ENCODE measurements at regions not wholly inside any gene's neighbourhood (a gene's known extent, or its start where the extent isn't known, plus 50 kb on each side); places are given as distances from the start of the nearest gene placed in this dataset.
A peak's percentile ranks its signal among the peaks of the same experiment; 100 is the strongest.
"Not testable (repeated sequence)": the region's sequence is repeated elsewhere in the genome, so short reads cannot be mapped to it uniquely, and the experiment has no call there.

DNA sequence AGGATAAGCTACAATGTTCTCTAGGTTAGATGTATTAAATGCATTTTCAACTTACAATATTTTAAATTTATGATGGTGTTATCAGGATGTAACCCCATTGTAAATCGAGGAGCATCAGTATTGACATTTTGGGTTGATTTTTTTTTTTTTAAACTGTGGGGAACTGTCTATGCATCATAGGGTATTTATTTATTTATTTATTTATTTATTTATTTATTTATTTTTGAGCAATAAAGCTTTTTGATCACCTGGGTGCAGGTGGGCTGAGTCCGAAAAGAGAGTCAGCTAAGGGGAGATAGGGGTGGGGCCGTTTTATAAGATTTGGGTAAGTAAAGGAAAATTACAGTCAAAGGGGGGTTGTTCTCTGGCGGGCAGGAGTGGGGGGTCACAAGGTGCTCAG lies 367.5 kb downstream of the OXSM start:
- not testable (repeated sequence) for DNase-seq (ENCODE audit: low spot score)

DNA sequence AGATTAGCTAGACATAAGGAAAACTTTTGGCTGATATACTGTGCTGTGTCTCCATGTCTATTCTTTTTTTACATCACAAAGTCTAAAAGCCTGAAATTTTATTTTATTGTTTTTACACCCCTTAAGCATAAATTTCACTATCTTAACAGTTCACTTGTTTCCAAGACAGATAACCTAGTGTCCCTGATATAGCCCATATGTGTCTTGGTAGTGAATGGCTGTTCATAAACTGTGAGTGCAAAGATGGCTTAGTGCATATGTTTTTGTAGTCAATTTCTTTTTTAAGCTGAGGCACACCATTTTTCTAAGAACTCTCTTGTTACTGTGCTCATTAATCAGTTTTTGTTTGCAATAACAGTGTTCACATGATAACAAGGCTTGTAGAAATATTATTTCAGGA lies 381.1 kb downstream of the OXSM start:
- no peak for DNase-seq (ENCODE audit: low spot score)

DNA sequence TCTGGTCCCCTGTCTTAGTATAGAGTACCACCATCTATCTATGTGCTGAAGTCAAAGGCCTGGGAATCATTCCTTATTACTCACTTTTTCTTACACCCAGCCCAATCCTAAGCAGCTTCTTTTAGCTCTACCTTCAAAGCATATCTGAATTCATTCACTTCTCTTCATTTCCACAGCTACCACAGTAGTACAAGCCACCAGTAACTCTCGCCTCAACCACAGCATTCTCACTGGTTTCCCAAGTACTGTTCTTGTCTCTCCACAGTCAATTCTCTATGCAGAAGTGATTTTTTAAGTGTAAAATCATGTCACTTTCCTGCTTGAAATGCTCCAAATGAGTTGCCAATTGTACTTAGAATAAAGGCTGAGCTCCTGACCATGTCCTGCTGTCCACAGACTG lies 401.7 kb downstream of the OXSM start:
- no peak for DNase-seq (ENCODE audit: low spot score)

DNA sequence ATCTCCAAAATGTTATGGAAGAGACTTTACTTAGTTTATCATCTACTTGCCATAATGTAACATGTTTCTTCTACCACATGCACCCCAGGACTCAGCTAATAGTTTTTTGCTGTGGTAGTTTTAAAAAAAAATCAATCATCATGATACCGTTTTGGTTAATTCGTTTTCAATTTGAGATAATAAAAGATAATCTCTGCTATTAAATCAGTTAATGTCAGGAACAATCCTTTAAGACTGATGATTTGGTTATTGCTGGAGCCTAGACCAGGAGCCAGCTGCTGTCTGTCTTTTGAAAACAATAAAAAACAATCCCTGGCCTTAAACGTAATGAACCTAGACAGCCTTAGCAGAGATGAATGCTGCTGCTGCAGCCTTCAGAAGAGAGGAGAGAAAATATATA lies 403.7 kb downstream of the OXSM start:
- DNase-seq (ENCODE audit: low spot score) = no peak

DNA sequence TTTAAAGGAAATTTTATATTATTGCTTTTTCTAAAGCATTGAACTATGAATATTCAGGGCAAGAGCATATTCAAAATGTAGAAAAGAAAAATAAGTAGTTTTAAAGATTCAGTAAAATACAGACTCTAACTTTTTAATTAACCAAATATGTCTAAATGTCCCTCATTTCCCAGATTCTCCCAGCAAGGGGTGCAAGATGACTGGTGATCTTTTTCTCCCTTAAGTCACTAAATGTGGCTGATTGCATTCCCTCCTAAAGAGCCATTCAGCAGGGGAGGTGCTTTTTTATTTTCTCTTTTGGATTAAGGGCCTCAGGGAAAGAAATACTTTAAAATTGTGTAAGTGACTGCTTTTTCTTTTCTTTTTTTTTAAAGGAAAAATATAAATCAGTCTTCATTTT lies 406.9 kb downstream of the OXSM start:
- DNase-seq (ENCODE audit: low spot score) = no peak

DNA sequence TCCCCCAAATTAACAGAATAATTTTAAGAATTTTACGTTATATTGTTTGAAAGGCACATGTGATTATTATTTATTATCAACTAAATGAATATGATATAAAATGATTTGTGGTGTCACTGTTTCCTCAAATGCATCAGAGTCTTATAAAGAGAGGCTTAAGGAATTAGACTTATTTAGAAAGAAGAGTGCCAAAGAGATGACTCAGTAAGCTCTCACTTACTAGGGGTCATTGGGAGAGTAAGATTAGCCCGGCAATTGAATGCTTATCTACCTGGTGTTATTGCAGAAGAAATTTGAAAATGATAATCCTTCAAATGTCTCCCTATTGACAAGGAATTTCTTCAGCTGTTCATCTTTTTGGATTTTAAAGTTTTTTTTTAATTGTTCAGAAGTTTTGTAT lies 408.7 kb downstream of the OXSM start:
- DNase-seq (ENCODE audit: low spot score) = no peak

DNA sequence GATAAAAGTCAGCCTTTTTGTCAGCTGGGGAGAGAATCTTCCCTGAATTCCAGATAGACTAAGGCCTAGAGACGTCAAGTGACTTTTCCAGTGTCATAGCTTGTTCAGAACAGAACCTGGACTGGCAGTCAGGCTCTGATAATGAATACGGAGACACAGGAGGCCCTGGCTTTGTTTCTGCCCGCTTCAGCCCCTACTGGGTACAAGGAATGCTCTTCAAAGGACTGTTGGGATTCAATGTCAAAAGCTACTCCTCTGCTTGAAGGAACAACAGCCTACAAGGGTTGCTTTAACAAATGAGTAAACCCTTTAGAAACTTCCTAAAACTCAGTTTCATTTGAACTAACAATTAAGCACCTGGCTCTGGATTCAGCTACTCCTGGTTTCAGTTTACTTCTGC lies 412.3 kb downstream of the OXSM start:
- DNase-seq (ENCODE audit: low spot score) = no peak

DNA sequence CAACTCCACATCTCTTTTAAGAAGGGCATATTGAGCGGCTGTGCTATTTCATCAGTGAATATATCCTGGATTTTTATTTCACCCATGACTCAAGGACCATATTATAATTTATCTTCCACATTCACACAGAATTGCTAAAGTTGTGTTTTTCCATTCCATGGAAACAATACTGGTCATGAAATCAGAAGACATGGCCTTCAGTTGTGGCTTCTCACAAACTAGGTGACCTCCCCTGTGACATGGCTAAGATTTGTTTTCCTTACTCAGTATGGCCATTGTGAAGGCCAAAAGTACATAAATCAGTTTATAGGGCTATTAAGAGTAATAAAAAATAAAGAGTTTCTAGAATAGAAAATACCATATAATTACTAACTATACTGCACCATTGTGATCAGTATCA lies 415.6 kb downstream of the OXSM start:
- no peak for DNase-seq (ENCODE audit: low spot score)

DNA sequence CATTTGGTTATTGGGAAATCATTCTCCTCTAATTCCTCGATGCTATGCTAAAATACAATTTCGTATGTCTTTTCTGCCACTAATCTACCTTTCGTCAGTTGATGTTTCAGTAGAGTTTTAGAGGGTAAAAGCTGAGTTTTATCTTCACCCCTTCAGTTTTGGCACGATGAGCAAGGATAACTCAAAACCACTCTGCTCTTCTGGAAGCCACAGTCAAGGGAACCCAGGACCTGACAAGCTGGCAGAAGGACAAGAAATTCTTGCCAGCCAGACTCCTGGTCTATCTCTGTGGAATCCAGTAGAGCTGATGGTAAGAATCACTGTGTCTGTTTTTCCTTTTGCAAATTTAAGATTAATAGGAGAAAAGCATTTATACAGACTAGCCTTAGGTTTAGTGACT lies 414.4 kb upstream of the LRRC3B start:
- DNase-seq (ENCODE audit: low spot score) = no peak

DNA sequence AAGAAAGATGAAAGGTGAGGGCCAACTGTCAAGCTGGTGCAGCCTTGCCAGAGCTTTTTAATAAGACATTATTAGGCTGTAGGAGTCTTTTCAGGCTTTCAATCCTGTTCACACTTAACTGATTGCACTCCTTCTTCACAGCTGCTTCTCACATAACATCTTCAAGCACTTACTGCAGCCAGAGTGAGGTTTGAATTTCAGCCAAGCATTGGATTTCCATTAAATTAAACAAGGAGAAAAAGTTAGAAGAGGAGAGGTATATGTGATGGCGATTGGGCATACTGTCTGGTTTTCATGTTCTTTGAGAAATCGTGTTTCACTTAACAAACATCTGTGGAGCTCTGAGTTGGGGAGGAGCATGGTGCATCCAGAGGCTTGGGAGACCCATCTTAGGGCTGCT lies 392.8 kb upstream of the LRRC3B start:
- DNase-seq (ENCODE audit: low spot score) = no peak

DNA sequence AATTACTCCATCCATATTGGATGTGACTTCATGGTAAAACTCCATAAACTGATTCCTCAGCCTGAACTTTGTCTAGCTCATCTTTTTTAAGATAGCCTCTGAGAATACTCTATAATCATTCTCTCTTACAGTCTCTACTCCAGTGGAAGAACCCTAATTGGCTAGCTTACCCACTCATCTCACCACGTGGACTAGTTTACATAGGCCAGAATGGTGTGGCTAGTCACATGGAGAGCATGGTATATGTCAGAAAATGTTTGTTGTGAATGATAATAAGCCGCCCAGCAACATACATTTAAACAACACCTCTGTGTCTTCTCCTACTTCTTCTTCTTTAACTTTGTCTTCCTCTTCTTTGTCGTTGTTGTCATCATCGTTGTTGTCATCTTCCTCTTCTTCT lies 389.2 kb upstream of the LRRC3B start:
- no peak for DNase-seq (ENCODE audit: low spot score)

DNA sequence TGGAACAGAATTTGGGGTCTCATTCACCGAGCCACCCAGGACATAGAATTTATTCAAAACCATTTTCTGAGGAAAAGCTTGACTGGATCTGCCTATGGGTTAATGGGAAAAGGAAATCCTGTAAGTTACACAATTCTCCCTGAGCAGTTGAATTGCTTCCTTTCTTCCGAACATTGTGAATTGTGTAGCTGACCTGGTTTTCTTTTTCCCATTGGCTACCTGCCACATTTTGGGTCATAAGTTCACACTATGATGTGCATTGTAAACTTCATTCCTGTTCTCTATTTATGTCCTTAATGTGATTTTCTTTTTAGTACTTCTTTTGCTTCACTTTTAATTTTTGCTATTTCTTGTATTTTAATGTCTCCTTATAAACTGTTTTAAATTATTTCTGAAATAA lies 386.0 kb upstream of the LRRC3B start:
- no peak for DNase-seq (ENCODE audit: low spot score)

DNA sequence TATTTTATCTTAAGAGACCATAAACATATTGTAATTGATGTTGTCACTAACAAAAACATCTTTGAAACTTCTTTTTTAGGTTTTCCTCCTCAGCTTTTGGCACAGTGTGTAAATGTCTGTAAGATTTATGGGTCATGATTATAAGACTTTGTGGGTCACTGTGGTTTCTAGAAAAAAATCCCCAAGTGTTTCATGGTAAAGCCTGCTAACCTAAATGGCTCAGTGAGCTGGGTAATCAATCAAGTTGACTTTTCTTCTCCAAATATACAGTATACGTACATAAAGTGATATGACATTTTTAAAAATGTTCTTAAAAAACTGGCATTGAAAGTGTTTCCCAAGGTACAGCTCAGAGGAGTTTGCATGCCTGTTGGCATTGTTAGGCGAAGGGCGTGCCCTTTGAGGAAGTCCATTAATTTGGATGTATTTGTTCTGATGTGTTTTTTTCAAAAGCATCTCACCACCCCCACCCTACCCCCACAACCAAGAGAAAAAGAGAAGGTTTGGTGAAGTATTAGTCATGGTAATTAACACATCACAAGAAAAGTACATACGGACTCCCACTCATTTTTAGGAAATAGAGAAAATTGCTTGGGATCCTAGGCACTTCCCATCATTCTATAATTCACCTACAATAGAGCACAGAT lies 385.4 kb upstream of the LRRC3B start:
- DNase-seq (ENCODE audit: low spot score) = no peak

DNA sequence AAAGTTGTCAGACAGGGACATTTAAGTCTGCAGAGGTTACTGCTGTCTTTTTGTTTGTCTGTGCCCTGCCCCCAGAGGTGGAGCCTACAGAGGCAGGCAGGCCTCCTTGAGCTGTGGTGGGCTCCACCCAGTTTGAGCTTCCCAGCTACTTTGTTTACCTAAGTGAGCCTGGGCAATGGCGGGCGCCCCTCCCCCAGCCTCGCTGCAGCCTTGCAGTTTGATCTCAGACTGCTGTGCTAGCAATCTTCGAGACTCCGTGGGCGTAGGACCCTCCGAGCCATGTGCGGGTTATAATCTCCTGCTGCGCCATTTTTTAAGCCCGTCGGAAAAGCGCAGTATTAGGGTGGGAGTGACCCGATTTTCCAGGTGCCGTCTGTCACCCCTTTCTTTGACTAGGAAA lies 378.0 kb upstream of the LRRC3B start:
- not testable (repeated sequence) for DNase-seq (ENCODE audit: low spot score)

DNA sequence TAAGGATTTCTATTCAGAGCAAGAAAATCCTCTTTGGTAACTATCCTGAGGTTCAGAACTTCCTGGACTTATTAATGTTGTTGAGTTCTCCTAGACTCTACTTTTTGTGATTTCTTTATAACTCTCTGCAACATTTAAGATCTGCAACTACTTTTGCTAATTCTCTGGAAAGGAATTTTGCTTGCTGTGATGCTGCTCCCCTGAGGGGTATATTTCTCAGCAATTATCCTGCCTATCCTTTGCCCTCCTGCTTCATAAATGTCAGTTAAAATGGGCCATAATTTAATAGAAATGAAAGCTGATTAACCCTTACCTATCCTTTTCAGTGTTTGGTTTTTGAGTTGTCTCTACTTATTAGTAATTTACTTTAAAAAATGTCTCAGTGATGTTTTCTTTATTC lies 377.3 kb upstream of the LRRC3B start:
- no peak for DNase-seq (ENCODE audit: low spot score)

DNA sequence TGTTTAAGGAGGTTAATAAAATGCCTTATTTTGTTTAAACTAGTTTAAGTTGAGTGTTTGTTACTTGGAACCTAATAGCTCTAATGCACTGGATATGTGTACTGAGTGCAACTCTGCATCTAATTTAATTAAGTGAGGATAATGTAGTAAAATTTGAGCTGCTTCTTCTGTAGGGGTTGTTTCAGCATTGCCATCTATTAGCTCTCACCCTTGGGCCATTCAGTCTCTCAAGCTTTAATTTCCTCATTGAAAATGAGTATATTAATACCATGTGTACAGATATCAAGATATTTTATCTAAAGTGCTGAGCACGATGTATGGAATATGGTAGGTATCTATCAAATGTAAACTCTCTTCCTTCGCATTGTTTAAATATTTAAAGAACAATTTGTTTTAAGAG lies 375.7 kb upstream of the LRRC3B start:
- DNase-seq (ENCODE audit: low spot score) = no peak

DNA sequence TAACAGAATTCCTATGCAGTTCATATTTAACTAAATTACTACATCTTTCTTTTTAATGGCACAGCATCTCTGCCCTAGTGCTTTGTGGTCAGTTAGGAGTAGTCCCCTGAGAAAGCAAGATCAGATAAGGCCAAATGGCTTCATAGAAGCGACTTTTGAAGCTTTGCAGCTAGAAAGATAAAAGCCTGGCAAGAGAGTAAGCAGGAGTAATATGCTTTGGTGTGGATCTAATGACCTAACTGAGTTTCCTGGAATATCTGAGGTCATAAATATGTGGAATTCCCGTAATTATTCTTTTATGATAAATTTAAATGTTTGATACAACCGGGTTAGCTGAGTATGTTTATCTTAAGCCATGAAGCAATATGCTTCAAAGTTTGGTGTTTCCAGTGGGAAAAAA lies 374.9 kb upstream of the LRRC3B start:
- peak; percentile 8 for DNase-seq (ENCODE audit: low spot score)

DNA sequence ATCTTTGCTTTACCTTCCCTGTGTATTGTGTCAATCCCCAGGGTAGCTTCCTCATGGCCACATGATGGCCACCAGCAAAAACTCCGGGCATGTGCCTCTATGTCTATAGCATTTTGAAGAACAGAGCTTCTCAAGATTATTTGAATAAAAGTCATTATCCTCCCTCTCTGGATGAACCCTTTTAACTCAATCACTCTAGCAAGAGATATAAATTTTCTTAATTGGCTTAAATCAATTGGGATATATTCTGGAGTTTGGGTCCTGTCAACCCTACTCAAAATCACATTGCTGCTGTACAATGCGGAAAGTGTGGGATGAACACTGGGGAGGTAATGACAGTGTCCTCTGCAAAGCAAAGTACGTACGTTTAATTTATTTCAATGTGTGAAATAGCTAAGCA lies 370.6 kb upstream of the LRRC3B start:
- DNase-seq (ENCODE audit: low spot score) = no peak

DNA sequence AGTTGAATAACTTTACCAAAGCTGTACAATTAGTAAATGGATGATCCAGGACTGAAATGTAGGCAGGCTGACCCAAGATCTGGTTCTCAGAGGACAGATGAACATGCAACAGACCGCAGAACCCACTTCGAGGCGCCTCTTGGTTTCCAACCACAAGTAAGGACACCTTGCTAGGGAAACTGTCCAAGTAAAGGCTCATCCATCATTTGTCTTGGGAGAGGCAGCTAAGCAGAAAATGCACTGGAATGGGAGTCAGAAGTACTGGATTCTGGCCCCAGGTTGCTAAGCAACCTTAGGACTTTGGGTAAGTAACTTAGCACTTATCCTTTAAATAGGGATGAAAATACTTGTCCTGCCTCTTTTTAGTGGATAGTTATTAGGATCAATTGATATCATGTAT lies 366.3 kb upstream of the LRRC3B start:
- no peak for DNase-seq (ENCODE audit: low spot score)

DNA sequence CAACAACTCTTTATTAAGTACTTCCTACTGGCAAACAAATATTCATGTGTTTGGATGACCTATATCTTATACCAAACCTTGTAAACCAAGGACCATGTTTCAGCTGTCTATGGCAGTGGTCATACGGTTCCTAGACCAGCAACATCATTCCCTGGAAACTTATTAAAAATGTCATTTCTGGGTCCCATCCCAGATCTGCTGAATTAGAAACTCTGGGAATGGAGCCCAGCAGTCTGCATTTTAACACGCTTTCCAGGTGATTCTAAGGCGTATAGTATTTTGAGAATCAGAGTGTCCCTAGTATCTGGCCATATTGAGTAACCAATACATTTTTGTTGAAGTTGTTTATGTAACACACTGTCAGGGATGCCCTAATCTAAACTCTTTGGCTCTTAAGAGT lies 363.4 kb upstream of the LRRC3B start:
- DNase-seq (ENCODE audit: low spot score) = no peak

DNA sequence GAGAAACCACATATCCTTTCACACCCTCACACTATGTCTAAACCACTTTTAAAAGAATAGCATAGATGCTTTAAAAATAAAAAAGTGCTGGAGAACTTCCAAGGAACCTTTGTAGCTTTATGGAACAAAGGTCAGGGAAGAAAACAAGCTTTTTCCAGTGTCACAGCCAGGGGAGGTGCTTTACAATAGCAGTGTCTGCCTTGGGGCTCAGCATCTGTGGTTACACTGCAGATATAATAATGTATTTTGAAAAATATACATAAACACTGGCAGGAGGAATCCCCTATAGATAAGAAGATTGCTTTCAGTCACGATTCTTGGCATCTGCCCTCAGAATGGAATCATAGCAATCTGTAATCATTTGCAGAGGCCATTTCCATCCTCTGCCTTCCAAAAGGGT lies 362.4 kb upstream of the LRRC3B start:
- no peak for DNase-seq (ENCODE audit: low spot score)

DNA sequence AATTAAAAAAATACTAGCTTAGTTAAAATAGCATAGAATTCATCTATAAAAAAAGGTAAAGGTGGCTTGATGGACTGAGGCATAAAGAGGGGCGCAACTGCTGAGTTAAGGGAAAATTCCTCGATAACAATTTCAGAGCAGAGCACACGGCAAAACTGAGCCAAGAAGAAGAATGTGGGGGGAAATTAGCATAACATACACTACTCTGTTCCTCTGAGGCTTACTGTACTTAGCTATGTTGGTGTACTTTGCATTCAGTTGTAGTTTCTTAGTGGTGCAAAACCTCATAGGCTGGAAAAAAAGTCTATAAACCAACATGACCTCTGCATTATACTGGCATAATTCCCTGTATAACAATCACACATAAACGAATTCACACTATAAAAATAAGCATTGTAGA lies 357.9 kb upstream of the LRRC3B start:
- no peak for DNase-seq (ENCODE audit: low spot score)

DNA sequence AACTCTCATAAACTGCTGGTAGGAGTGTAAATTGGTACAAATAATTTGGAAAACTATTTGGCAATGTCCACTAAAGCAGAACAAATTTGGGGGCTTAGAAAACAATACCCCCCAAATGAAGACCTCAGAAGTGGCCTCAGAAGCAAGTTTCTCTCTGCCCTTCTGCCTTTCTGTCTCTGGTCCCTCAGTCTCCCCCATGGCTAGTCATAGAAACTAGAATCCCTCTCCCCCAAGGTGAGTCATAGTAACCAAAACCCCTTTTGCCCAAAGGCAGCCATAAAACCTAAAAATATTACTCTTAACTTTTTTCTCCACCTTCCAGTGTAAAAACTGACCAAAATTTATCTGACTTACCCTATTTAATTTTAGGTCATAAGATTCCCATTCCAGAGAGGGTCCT lies 350.7 kb upstream of the LRRC3B start:
- no peak for DNase-seq (ENCODE audit: low spot score)

DNA sequence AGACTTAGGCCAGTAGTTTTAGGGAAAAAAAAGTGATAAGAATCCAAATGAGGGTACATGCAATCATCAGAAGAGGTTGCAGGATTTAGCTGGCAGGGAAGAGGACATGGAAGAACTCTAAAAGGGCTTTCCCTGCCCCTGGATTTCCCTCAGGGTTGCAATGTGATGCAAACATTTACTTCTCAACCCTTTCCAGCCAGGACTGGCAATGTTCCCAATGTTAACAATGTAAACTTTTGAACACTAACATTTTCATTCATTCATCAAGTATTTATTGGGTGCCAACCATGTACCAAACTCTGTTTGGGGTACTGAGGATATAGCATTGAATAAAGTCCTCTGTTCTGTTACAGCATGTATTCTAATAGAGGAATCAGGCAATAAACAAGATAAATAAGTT lies 349.4 kb upstream of the LRRC3B start:
- DNase-seq (ENCODE audit: low spot score) = no peak

DNA sequence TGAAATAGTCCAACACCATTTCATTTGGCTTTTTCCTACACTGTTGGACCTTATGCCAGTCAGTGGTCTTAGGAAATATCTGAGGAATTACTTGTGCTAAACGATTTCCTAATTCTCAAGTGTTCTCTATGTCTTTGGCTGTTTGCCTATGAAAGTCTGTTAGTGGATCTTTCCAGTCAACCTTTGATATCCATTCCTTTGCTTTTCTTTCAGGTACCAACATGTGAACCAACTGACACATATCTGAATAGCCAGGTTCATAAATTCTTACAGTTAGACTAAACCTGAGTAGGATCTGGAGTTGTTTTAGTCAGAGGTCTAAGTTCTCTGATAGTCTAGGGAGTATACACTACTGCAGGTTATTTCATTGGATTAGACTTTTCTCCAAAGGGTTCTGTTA lies 343.5 kb upstream of the LRRC3B start:
- DNase-seq (ENCODE audit: low spot score) = no peak

Data from SW480 (cell line).